WTC11 (cell line): ENCODE measurements at regions not wholly inside any gene's neighbourhood (a gene's known extent, or its start where the extent isn't known, plus 50 kb on each side); places are given as distances from the start of the nearest gene placed in this dataset.

Experiments used
- ATAC-seq: fragments of 200-7000 bp; cut with Tn5 transposase; 2 replicates; pipeline ENCODE4 v1.10.0; 2021; ENCODE audit warnings: mild to moderate bottlenecking, moderate library complexity
- CTCF ChIA-PET: fragments of 300-600 bp; sonication (Branson Sonifier 250); formaldehyde crosslinking; loops from one replicate; lab custom pipeline; 2021; ENCODE audit warnings: antibody characterized with exemption; lab: Charles Lee
- POLR2A ChIA-PET: fragments of 350-600 bp; sonication (Branson Sonifier 250); formaldehyde crosslinking; loops from one replicate; lab custom pipeline; 2021; ENCODE audit warnings: antibody characterized with exemption; lab: Charles Lee
- DNase-seq: peaks from one replicate; pipeline ENCODE4 v3.0.0; 2021; ENCODE audit warnings: low spot score
- H3K27ac Mint-ChIP-seq: 2 replicates; pipeline ENCODE4 v1.8.0; 2021; ENCODE audit warnings: mixed read lengths
- H3K27me3 Mint-ChIP-seq: 2 replicates; pipeline ENCODE4 v1.8.0; 2021; ENCODE audit warnings: low read depth, mild to moderate bottlenecking, moderate library complexity, mixed read lengths
- H3K36me3 Mint-ChIP-seq: 2 replicates; pipeline ENCODE4 v1.8.0; 2021; ENCODE audit warnings: mixed read lengths
- H3K4me1 Mint-ChIP-seq: 2 replicates; pipeline ENCODE4 v1.8.0; 2022; ENCODE audit warnings: mixed read lengths
- H3K4me3 Mint-ChIP-seq: 2 replicates; pipeline ENCODE4 v1.8.0; 2021; ENCODE audit warnings: mild to moderate bottlenecking, moderate library complexity, mixed read lengths
- H3K9me3 Mint-ChIP-seq: 2 replicates; pipeline ENCODE4 v1.8.0; 2021; ENCODE audit warnings: mixed read lengths
- CBFB ChIP-seq: sonication (generic); formaldehyde crosslinking; IDR thresholded peaks from 2 replicates; pipeline ENCODE4 v1.8.1; 2022; ENCODE audit warnings: mild to moderate bottlenecking, low read depth, missing genetic modification reagents
- CREM ChIP-seq: sonication (generic); formaldehyde crosslinking; IDR thresholded peaks from 2 replicates; pipeline ENCODE4 v1.8.1; 2022; ENCODE audit warnings: mild to moderate bottlenecking, missing genetic modification reagents, moderate library complexity
- ELF4 ChIP-seq: sonication (generic); formaldehyde crosslinking; IDR thresholded peaks from 2 replicates; pipeline ENCODE4 v1.8.1; 2022; ENCODE audit warnings: low read depth, mild to moderate bottlenecking, moderate library complexity, missing genetic modification reagents
- NFE2L1 ChIP-seq: sonication (generic); formaldehyde crosslinking; IDR thresholded peaks from 2 replicates; pipeline ENCODE4 v1.8.1; 2023; ENCODE audit warnings: missing genetic modification reagents
- PRRX2 ChIP-seq: fragments of 250-450 bp; sonication (Bioruptor Pico); IDR thresholded peaks from 2 replicates; pipeline ENCODE4 v1.8.0; 2021; ENCODE audit warnings: mild to moderate bottlenecking
- SP1 ChIP-seq: sonication (generic); formaldehyde crosslinking; conservative IDR thresholded peaks from 2 replicates; pipeline ENCODE4 v1.8.1; 2022; ENCODE audit warnings: missing genetic modification reagents
- TF ChIP-seq, protein P1 (sequence below): sonication (generic); formaldehyde crosslinking; IDR thresholded peaks from 2 replicates; pipeline ENCODE4 v1.8.1; 2022; ENCODE audit warnings: low read depth, missing genetic modification reagents, borderline replicate concordance
- TF ChIP-seq, protein P2 (sequence below): sonication (generic); formaldehyde crosslinking; IDR thresholded peaks from 2 replicates; pipeline ENCODE4 v1.8.1; 2023; ENCODE audit warnings: mild to moderate bottlenecking, missing genetic modification reagents, moderate library complexity
- TF ChIP-seq, protein P3 (sequence below): sonication (generic); formaldehyde crosslinking; conservative IDR thresholded peaks from 2 replicates; pipeline ENCODE4 v1.8.1; 2023; ENCODE audit warnings: mild to moderate bottlenecking, low read depth, missing genetic modification reagents, moderate library complexity
- TF ChIP-seq, protein P4 (sequence below): sonication (generic); formaldehyde crosslinking; conservative IDR thresholded peaks from 2 replicates; pipeline ENCODE4 v1.8.1; 2022; ENCODE audit warnings: mild to moderate bottlenecking, missing genetic modification reagents
- TF ChIP-seq, protein P5 (sequence below): fragments of 250-450 bp; sonication (Bioruptor Pico); conservative IDR thresholded peaks from 2 replicates; pipeline ENCODE4 v1.9.0; 2021; ENCODE audit warnings: mild to moderate bottlenecking
- TF ChIP-seq, protein P6 (sequence below): sonication (generic); formaldehyde crosslinking; IDR thresholded peaks from 2 replicates; pipeline ENCODE4 v1.8.1; 2022; ENCODE audit warnings: missing genetic modification reagents, borderline replicate concordance
- TF ChIP-seq, protein P7 (sequence below): fragments of 200-600 bp; IDR thresholded peaks from 2 replicates; pipeline ENCODE4 v1.8.0; 2022; ENCODE audit warnings: antibody characterized with exemption

DNA sequence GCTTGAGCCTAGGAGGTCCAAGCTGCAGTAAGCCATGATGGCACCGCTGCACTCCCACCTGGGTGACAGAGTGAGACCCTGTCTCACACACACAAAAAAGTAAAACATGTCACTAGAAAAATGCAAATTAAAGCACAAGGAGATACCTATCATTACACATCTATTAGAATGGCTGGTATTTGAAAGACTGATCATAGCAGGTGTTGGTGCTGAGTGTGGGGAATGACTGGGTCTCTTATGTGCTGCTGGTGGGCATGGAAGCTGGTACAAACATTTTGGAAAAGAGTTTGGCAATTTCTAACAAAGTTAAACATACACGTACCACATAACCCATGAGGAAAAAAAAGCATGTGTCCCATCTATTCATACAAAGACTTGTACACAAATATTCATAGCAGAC, 142.1 kb upstream of the ZBTB40 start (continued):
- TF ChIP-seq, protein P1, sequence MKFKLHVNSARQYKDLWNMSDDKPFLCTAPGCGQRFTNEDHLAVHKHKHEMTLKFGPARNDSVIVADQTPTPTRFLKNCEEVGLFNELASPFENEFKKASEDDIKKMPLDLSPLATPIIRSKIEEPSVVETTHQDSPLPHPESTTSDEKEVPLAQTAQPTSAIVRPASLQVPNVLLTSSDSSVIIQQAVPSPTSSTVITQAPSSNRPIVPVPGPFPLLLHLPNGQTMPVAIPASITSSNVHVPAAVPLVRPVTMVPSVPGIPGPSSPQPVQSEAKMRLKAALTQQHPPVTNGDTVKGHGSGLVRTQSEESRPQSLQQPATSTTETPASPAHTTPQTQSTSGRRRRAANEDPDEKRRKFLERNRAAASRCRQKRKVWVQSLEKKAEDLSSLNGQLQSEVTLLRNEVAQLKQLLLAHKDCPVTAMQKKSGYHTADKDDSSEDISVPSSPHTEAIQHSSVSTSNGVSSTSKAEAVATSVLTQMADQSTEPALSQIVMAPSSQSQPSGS (CRISPR knock-in tag): no peak
- TF ChIP-seq, protein P2, sequence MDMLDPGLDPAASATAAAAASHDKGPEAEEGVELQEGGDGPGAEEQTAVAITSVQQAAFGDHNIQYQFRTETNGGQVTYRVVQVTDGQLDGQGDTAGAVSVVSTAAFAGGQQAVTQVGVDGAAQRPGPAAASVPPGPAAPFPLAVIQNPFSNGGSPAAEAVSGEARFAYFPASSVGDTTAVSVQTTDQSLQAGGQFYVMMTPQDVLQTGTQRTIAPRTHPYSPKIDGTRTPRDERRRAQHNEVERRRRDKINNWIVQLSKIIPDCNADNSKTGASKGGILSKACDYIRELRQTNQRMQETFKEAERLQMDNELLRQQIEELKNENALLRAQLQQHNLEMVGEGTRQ: no peak
- TF ChIP-seq, protein P3, sequence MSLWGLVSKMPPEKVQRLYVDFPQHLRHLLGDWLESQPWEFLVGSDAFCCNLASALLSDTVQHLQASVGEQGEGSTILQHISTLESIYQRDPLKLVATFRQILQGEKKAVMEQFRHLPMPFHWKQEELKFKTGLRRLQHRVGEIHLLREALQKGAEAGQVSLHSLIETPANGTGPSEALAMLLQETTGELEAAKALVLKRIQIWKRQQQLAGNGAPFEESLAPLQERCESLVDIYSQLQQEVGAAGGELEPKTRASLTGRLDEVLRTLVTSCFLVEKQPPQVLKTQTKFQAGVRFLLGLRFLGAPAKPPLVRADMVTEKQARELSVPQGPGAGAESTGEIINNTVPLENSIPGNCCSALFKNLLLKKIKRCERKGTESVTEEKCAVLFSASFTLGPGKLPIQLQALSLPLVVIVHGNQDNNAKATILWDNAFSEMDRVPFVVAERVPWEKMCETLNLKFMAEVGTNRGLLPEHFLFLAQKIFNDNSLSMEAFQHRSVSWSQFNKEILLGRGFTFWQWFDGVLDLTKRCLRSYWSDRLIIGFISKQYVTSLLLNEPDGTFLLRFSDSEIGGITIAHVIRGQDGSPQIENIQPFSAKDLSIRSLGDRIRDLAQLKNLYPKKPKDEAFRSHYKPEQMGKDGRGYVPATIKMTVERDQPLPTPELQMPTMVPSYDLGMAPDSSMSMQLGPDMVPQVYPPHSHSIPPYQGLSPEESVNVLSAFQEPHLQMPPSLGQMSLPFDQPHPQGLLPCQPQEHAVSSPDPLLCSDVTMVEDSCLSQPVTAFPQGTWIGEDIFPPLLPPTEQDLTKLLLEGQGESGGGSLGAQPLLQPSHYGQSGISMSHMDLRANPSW (CRISPR knock-in tag): no peak

DNA sequence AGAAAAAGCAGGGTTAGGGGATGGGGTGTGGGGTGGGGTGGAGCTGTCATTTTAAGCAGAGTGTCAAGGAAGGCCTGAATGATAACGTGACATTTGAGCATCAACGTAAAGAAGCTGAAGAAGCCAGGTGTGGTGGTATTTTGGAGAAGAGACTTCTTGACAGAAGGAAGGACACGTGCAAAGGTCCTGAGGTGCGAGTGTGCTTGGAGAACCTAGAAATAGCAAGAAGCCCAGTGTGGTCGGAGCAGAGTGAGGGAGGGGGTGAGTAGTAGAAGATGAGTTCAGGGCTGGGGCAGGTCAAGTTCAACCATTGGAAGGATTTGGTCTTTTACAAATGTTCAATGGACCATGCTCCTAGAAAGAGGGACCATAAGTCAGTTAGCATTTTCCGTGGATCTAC, 140.2 kb upstream of the ZBTB40 start:
- H3K4me3 Mint-ChIP-seq: no peak overlapping the region
- peaks cover 4% of the 10 kb centered on the region; the same call in 1 of the 2 replicates for H3K27me3 Mint-ChIP-seq
- TF ChIP-seq SP1 (CRISPR knock-in tag) (no peak), PRRX2 (CRISPR knock-in tag) (no peak), NFE2L1 (no peak), CREM (CRISPR knock-in tag) (no peak), CBFB (CRISPR knock-in tag) (no peak), ELF4 (no peak)
- TF ChIP-seq, protein P4, sequence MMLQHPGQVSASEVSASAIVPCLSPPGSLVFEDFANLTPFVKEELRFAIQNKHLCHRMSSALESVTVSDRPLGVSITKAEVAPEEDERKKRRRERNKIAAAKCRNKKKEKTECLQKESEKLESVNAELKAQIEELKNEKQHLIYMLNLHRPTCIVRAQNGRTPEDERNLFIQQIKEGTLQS (CRISPR knock-in tag): no peak
- TF ChIP-seq, protein P5, sequence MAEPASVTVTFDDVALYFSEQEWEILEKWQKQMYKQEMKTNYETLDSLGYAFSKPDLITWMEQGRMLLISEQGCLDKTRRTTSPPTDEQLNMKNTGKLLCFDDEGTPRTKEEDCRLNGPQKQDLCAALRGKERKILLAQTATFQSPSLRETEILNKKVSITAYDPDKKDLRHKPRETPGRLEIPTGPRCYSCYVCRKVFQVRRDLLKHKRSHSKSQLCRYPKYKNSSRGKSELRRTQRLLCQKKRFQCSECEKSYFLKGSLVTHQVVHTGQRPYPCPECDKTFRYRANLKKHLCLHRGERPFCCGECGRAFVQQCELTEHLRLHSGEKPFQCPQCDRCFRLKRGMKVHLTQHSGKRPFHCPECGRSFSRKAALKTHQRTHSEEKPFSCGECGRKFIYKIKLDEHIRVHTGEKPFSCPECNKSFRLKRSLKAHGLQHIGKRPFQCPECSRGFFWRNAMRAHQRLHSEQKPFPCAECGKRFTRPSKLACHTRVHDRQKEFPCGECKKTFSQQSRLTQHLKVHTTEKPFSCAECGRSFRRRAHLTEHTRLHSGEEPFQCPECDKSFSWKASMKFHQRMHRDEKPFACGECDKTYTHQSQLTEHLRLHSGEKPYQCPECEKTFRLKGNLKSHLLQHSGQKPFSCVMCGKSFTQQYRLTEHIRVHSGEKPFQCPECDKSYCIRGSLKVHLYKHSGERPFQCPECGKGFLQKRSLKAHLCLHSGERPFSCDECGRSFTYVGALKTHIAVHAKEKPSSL (CRISPR knock-in tag): no peak
- TF ChIP-seq, protein P6, sequence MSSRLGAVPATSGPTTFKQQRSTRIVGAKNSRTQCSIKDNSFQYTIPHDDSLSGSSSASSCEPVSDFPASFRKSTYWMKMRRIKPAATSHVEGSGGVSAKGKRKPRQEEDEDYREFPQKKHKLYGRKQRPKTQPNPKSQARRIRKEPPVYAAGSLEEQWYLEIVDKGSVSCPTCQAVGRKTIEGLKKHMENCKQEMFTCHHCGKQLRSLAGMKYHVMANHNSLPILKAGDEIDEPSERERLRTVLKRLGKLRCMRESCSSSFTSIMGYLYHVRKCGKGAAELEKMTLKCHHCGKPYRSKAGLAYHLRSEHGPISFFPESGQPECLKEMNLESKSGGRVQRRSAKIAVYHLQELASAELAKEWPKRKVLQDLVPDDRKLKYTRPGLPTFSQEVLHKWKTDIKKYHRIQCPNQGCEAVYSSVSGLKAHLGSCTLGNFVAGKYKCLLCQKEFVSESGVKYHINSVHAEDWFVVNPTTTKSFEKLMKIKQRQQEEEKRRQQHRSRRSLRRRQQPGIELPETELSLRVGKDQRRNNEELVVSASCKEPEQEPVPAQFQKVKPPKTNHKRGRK (CRISPR knock-in tag): no peak
- TF ChIP-seq, protein P7, sequence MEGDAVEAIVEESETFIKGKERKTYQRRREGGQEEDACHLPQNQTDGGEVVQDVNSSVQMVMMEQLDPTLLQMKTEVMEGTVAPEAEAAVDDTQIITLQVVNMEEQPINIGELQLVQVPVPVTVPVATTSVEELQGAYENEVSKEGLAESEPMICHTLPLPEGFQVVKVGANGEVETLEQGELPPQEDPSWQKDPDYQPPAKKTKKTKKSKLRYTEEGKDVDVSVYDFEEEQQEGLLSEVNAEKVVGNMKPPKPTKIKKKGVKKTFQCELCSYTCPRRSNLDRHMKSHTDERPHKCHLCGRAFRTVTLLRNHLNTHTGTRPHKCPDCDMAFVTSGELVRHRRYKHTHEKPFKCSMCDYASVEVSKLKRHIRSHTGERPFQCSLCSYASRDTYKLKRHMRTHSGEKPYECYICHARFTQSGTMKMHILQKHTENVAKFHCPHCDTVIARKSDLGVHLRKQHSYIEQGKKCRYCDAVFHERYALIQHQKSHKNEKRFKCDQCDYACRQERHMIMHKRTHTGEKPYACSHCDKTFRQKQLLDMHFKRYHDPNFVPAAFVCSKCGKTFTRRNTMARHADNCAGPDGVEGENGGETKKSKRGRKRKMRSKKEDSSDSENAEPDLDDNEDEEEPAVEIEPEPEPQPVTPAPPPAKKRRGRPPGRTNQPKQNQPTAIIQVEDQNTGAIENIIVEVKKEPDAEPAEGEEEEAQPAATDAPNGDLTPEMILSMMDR: no peak

More for the DNA sequence above, 140.2 kb upstream of the ZBTB40 start:
- no peaks in the 10 kb centered on the region for H3K9me3 Mint-ChIP-seq
- no peak overlapping the region for H3K27ac Mint-ChIP-seq
- no peak for ATAC-seq
- CTCF ChIA-PET: no interaction called here
- DNase-seq: no peak
- POLR2A ChIA-PET: no interaction called here
- H3K4me1 Mint-ChIP-seq: no peaks in the 10 kb centered on the region
- H3K36me3 Mint-ChIP-seq: no peaks in the 10 kb centered on the region
